NT2/D1 (cell line): ENCODE measurements at regions not wholly inside any gene's neighbourhood (a gene's known extent, or its start where the extent isn't known, plus 50 kb on each side); places are given as distances from the start of the nearest gene placed in this dataset.

Source experiments
- DNase-seq: peaks from one replicate; pipeline ENCODE4 v3.0.0-alpha.2; 2011; ENCODE audit warnings: low read depth, low spot score
- H3K27me3 ChIP-seq: 2 replicates; pipeline ENCODE4 v1.6.0; 2011; ENCODE audit warnings: mild to moderate bottlenecking; ENCODE audit not compliant: insufficient read length, insufficient read depth
- H3K36me3 ChIP-seq: 2 replicates; pipeline ENCODE4 v1.6.1; 2011; ENCODE audit warnings: mild to moderate bottlenecking, low read length, mixed read lengths; ENCODE audit not compliant: insufficient read depth, insufficient read length
- H3K4me1 ChIP-seq: 2 replicates; pipeline ENCODE4 v1.5.1; 2011; ENCODE audit not compliant: insufficient read depth, insufficient read length
- H3K4me3 ChIP-seq: 2 replicates; pipeline ENCODE4 v1.5.1; 2011; ENCODE audit warnings: low read depth; ENCODE audit not compliant: insufficient read length
- H3K9ac ChIP-seq: 2 replicates; pipeline ENCODE4 v1.6.0; 2011; ENCODE audit warnings: low read depth; ENCODE audit not compliant: insufficient read length
- H3K9me3 ChIP-seq: 2 replicates; pipeline ENCODE4 v1.5.1; 2011; ENCODE audit warnings: mild to moderate bottlenecking, low read length; ENCODE audit not compliant: insufficient read depth
- SUZ12 ChIP-seq: IDR thresholded peaks from 2 replicates; pipeline ENCODE4 v1.6.1; 2011; ENCODE audit not compliant: insufficient read length, insufficient read depth; ENCODE audit errors: extremely low read depth
- YY1 ChIP-seq: IDR thresholded peaks from 2 replicates; pipeline ENCODE4 v1.6.1; 2011; ENCODE audit not compliant: insufficient read length, insufficient read depth
- ZNF274 ChIP-seq: IDR thresholded peaks from 2 replicates; pipeline ENCODE4 v1.6.1; 2011; ENCODE audit warnings: mild to moderate bottlenecking, low read depth, low read length

DNA sequence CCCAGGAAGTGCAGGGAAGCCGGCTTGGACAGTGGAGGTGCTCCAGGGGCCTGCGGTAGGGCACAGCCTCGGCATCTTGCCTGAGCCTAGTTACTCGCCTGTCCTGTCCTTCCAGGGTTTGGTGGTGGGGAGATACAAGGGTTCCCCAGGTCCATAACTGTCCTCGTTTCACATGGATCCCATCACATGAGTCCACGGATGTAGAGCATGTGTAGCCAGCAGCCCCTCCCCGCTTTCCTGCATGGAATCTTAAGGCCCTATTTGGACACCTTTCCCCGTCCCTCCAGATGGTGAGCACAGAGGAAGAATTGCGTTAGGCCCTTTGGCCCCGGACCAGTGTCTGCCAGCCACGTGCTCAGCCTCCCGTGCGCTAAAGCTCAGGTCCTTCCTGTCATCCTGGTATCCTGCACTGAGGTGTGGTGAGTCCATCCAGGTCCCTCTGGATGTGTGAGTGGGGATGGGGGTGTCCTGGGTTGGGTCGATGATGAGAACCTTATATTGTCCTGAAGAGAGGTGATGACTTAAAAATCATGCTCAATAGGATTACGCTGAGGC is 230.4 kb downstream of the SNRPN start:
- H3K4me1 ChIP-seq, result no peaks in the 10 kb centered on the region
- H3K9ac ChIP-seq, result no peak overlapping the region
- TF ChIP-seq SUZ12 (no peak), ZNF274 (no peak), YY1 (no peak)
- no peak for DNase-seq
- no peak overlapping the region for H3K4me3 ChIP-seq
- no peaks in the 10 kb centered on the region for H3K27me3 ChIP-seq
- H3K36me3 ChIP-seq, result no peaks in the 10 kb centered on the region
- no peaks in the 10 kb centered on the region; the same call in 1 of the 2 replicates for H3K9me3 ChIP-seq

DNA sequence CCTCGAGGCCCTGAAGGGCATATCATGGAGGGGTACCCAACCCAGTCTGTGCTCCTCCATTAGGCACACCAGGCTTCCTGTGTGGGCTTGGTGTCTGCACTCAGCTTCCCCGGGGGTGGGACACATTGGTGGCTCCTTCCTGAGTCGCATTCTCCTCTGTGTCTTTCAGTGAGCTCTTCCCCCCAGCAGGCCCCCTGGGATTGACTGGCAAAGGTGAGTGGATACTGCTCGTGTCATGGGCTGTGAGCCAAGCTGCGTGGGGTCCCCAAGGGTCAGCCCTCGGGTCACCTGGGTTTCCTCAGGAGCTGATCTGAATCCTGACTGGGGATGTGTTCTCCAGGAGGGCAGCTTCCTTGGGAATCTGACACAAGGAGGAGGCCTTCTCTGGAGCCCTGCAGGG is 231.0 kb downstream of the SNRPN start:
- no peaks in the 10 kb centered on the region; the same call in 1 of the 2 replicates for H3K9me3 ChIP-seq
- no peak overlapping the region for H3K4me3 ChIP-seq

GRCh38 chr15:25186411-25186810 is 231.6 kb downstream of the SNRPN start:
- TF ChIP-seq YY1 (no peak), ZNF274 (no peak), SUZ12 (no peak)
- no peaks in the 10 kb centered on the region for H3K4me1 ChIP-seq
- H3K9ac ChIP-seq, result no peak overlapping the region
- no peak for DNase-seq
- no peaks in the 10 kb centered on the region for H3K27me3 ChIP-seq
- no peaks in the 10 kb centered on the region; the same call in 1 of the 2 replicates for H3K9me3 ChIP-seq
- no peak overlapping the region for H3K4me3 ChIP-seq
- H3K36me3 ChIP-seq, result no peaks in the 10 kb centered on the region

More for the DNA sequence above, 231.0 kb downstream of the SNRPN start:
- TF ChIP-seq ZNF274 (no peak), YY1 (no peak)
- no peak for DNase-seq
- no peaks in the 10 kb centered on the region for H3K27me3 ChIP-seq
- no peaks in the 10 kb centered on the region for H3K4me1 ChIP-seq
- no peak overlapping the region for H3K9ac ChIP-seq
- no peaks in the 10 kb centered on the region for H3K36me3 ChIP-seq

- H3K27me3 ChIP-seq, result no peaks in the 10 kb centered on the region
- no peak overlapping the region for H3K4me3 ChIP-seq
- H3K9me3 ChIP-seq, result no peaks in the 10 kb centered on the region; the same call in 1 of the 2 replicates
- H3K9ac ChIP-seq, result no peak overlapping the region
- TF ChIP-seq SUZ12, result no peak
- TF ChIP-seq ZNF274, result no peak
- TF ChIP-seq YY1, result no peak
- DNase-seq, result no peak
- H3K36me3 ChIP-seq, result no peaks in the 10 kb centered on the region
- H3K4me1 ChIP-seq, result no peaks in the 10 kb centered on the region
Measured at GRCh38 chr15:25186906-25187645, 232.3 kb downstream of the SNRPN start.

DNA sequence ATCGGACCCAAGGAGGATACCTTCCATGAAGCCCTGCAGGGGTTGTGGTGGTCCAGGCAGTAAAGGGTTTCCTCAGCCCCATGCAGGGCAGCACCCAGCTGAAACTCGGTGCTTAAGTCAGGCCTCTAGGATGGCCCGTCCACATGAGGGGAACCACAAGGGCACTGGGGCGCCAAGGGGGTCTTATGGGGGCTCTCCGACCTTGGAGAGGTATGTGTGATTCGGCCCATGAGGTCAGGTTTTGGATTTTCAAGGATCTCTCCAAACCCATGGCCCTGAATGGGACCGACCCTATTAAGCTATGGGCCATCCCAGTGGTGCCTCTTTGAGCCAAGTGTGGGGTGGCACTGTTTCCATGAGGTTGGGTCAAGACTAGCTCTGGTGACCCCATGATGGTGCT is 233.3 kb downstream of the SNRPN start:
- DNase-seq, result no peak
- Histone ChIP-seq H3K27me3 (no peaks in the 10 kb centered on the region), H3K4me3 (no peak overlapping the region), H3K9ac (no peak overlapping the region), H3K4me1 (no peaks in the 10 kb centered on the region), H3K9me3 (no peaks in the 10 kb centered on the region; the same call in 1 of the 2 replicates), H3K36me3 (no peaks in the 10 kb centered on the region)
- TF ChIP-seq ZNF274, result no peak
- TF ChIP-seq SUZ12, result no peak
- no peak for TF ChIP-seq YY1

DNA sequence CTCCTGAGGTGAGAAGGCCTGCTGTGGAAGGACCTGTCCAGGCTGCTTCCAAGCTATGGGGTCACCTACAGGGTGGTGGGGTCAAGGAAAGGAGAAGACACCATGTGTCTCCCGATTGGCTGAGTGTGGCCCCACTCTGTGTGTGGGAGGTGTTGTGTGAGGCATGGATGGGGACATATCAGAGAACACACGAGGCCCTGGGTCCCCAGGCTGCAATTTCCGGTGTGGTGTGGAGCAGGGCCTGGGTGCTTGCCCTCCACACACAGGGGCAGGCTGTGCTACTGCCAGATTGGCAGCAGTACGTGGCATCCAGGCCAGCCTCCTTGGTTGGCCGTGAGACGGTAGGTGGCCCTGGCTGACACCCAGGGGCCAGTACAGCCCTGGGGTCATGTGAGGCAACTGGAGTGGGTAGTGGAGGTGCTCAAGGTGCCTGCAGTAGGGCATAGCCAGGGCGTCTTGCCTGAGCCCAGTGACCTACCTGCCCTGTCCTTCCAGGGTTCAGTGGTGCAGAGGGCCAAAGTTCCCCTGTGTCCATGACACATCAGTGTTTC is 233.8 kb downstream of the SNRPN start:
- Histone ChIP-seq H3K27me3 (no peaks in the 10 kb centered on the region), H3K4me1 (no peaks in the 10 kb centered on the region), H3K4me3 (no peak overlapping the region), H3K9me3 (peaks cover 2% of the 10 kb centered on the region; the same call in 1 of the 2 replicates), H3K9ac (no peak overlapping the region), H3K36me3 (no peaks in the 10 kb centered on the region)
- DNase-seq, result no peak
- TF ChIP-seq ZNF274 (no peak), SUZ12 (no peak), YY1 (no peak)

- H3K4me3 ChIP-seq, result no peak overlapping the region
- H3K9me3 ChIP-seq, result peaks cover 4% of the 10 kb centered on the region; the same call in 1 of the 2 replicates
- no peaks in the 10 kb centered on the region for H3K27me3 ChIP-seq
- H3K4me1 ChIP-seq, result no peaks in the 10 kb centered on the region
- TF ChIP-seq ZNF274, result no peak
- no peak for TF ChIP-seq SUZ12
- no peak for TF ChIP-seq YY1
- H3K36me3 ChIP-seq, result no peaks in the 10 kb centered on the region
- no peak overlapping the region for H3K9ac ChIP-seq
- DNase-seq, result no peak
Measured at GRCh38 chr15:25189551-25189950, 234.8 kb downstream of the SNRPN start.
